GM12878 (cell line): ENCODE measurements at regions not wholly inside any gene's neighbourhood (a gene's known extent, or its start where the extent isn't known, plus 50 kb on each side); places are given as distances from the start of the nearest gene placed in this dataset.

Source experiments
- ATAC-seq: fragments of 200-7000 bp; cut with Tn5 transposase; 3 replicates; pipeline ENCODE4 v1.9.1; 2020; ENCODE audit warnings: mild to moderate bottlenecking, moderate library complexity
- BruUV-seq: library from RNA; stranded (reverse); fragments of 400-500 nt; replicated peaks from 2 replicates; lab custom pipeline; 2021; lab: Mats Ljungman, UMichigan
- CTCF ChIA-PET: fragments of 300-600 bp; sonication (Branson Sonifier 250); formaldehyde crosslinking; extraction: SDS; loops from one replicate; lab custom pipeline; 2021; ENCODE audit warnings: inconsistent platforms; lab: Yijun Ruan, JAX
- POLR2A ChIA-PET: fragments of 350-600 bp; formaldehyde crosslinking; extraction: SDS; loops from one replicate; lab custom pipeline; 2021; ENCODE audit warnings: inconsistent platforms; lab: Charles Lee
- RAD21 ChIA-PET: fragments of 300-600 bp; sonication (Branson Sonifier 250); formaldehyde crosslinking; loops from one replicate; lab custom pipeline; 2023; ENCODE audit warnings: antibody characterized with exemption; ENCODE audit not compliant: unreplicated experiment; lab: Charles Lee
- SMC1A ChIA-PET: fragments of 300-600 bp; sonication (Branson Sonifier 250); formaldehyde crosslinking; loops from one replicate; lab custom pipeline; 2023; ENCODE audit not compliant: unreplicated experiment, uncharacterized antibody; lab: Charles Lee
- DNase-seq: peaks from one replicate; pipeline ENCODE4 v3.0.0-alpha.2; 2011; ENCODE audit warnings: low read depth, low spot score
- FAIRE-seq: peaks from 3 replicates; lab custom pipeline; 2011; peaks lifted over from hg19 to GRCh38; lab: Jason Lieb, UNC
- H2AFZ ChIP-seq: 2 replicates; pipeline ENCODE4 v1.6.0; 2011; ENCODE audit warnings: low read depth, low read length, control low read depth; ENCODE audit not compliant: control insufficient read depth
- H3K27ac ChIP-seq: 2 replicates; pipeline ENCODE4 v1.5.1; 2011; ENCODE audit warnings: control low read depth; ENCODE audit not compliant: control insufficient read depth, insufficient read depth
- H3K27me3 ChIP-seq, 2 experiments: replicated peaks in 1 of 2; 2 replicates each; pipeline versions ENCODE4 v1.6.0 to v1.6.1; 2011; ENCODE audit warnings: low read length in 1 of 2; ENCODE audit not compliant: control insufficient read depth in 2 of 2, insufficient read depth in 2 of 2
- H3K36me3 ChIP-seq, 2 experiments: 2 replicates each; pipeline ENCODE4 v1.5.1; 2011; ENCODE audit warnings: low read length in 1 of 2; ENCODE audit not compliant: control insufficient read depth in 2 of 2, insufficient read depth in 2 of 2
- H3K4me1 ChIP-seq: 2 replicates; pipeline ENCODE4 v1.6.1; 2011; ENCODE audit warnings: mild to moderate bottlenecking, low read length, moderate library complexity, mixed read lengths; ENCODE audit not compliant: control insufficient read depth, insufficient read depth
- H3K4me2 ChIP-seq: 2 replicates; pipeline ENCODE4 v1.6.0; 2011; ENCODE audit warnings: control low read depth; ENCODE audit not compliant: control insufficient read depth, insufficient read depth
- H3K4me3 ChIP-seq: fragments of 200-600 bp; sonication (generic); 2 replicates; pipeline ENCODE4 v1.5.1; 2016
- H3K79me2 ChIP-seq: 2 replicates; pipeline ENCODE4 v1.6.0; 2011; ENCODE audit warnings: low read length; ENCODE audit not compliant: control insufficient read depth, insufficient read depth
- H3K9ac ChIP-seq: 2 replicates; pipeline ENCODE4 v1.8.0; 2011; ENCODE audit warnings: low read length, control low read depth, mixed read lengths; ENCODE audit not compliant: control insufficient read depth, insufficient read depth
- H3K9me3 ChIP-seq: replicated peaks from 3 replicates; pipeline ENCODE4 v1.5.1; 2011; ENCODE audit warnings: mild to moderate bottlenecking, low read length; ENCODE audit not compliant: control insufficient read depth, insufficient read depth
- H4K20me1 ChIP-seq: 2 replicates; pipeline ENCODE4 v1.6.0; 2011; ENCODE audit not compliant: control insufficient read depth, insufficient read depth
- ETV6 ChIP-seq, 2 experiments: fragments of 450-650 bp in 1 of 2; IDR thresholded peaks in 1 of 2; conservative IDR thresholded peaks in 1 of 2; 2 replicates each; pipeline ENCODE4 v1.6.1; 2014; ENCODE audit warnings: antibody characterized with exemption in 1 of 2, borderline replicate concordance in 1 of 2, low read depth in 1 of 2, mild to moderate bottlenecking in 1 of 2, moderate library complexity in 1 of 2
- FOS ChIP-seq: IDR thresholded peaks from 3 replicates; pipeline ENCODE4 v1.6.1; 2011; ENCODE audit warnings: borderline replicate concordance; ENCODE audit not compliant: insufficient read length; ENCODE audit errors: extremely low read depth
- KLF5 ChIP-seq: fragments of 450-650 bp; IDR thresholded peaks from 2 replicates; pipeline ENCODE4 v1.6.1; 2014; ENCODE audit warnings: mild to moderate bottlenecking; ENCODE audit not compliant: partially characterized antibody
- MTA2 ChIP-seq: fragments of 450-650 bp; IDR thresholded peaks from 2 replicates; pipeline ENCODE4 v1.6.1; 2016; ENCODE audit warnings: low read depth, mild to moderate bottlenecking, moderate library complexity
- POLR2AphosphoS2 ChIP-seq: IDR thresholded peaks from 2 replicates; pipeline ENCODE4 v1.6.1; 2011; ENCODE audit warnings: low read depth, mild to moderate bottlenecking, low read length, improper control_type of control experiment, moderate library complexity
- SMC3 ChIP-seq: IDR thresholded peaks from 2 replicates; pipeline ENCODE4 v1.6.1; 2011; ENCODE audit warnings: low read length, improper control_type of control experiment, borderline replicate concordance
- ZSCAN29 ChIP-seq: fragments of 450-650 bp; IDR thresholded peaks from 2 replicates; pipeline ENCODE4 v1.6.1; 2017; ENCODE audit warnings: mild to moderate bottlenecking, moderate library complexity
- WGBS: methylation state at CpG from one replicate; pipeline ENCODE4 v1.1.6; 2016; ENCODE audit warnings: low lambda C conversion rate; ENCODE audit not compliant: insufficient replicate concordance, insufficient coverage; ENCODE audit errors: missing lambda C conversion rate; 5-methylcytosine and 5-hydroxymethylcytosine counted together
- in situ Hi-C: fragments of 300-500 bp; cut with MboI; formaldehyde crosslinking; loops from 9 replicates; pipeline ENCODE4 v1.14.3; 2018; ENCODE audit warnings: mixed read lengths
- intact Hi-C: fragments of 100-400 bp; cut with micrococcal nuclease; formaldehyde crosslinking; loops from one replicate; pipeline ENCODE4 v1.14.2; 2022; ENCODE audit not compliant: unreplicated experiment
- TF ChIP-seq, protein P1 (sequence below): fragments of 450-650 bp; IDR thresholded peaks from 2 replicates; pipeline ENCODE4 v1.6.1; 2016; ENCODE audit warnings: mild to moderate bottlenecking
- TF ChIP-seq, protein P2 (sequence below): fragments of 450-650 bp; IDR thresholded peaks from 2 replicates; pipeline ENCODE4 v1.6.1; 2016; ENCODE audit warnings: mild to moderate bottlenecking

DNA sequence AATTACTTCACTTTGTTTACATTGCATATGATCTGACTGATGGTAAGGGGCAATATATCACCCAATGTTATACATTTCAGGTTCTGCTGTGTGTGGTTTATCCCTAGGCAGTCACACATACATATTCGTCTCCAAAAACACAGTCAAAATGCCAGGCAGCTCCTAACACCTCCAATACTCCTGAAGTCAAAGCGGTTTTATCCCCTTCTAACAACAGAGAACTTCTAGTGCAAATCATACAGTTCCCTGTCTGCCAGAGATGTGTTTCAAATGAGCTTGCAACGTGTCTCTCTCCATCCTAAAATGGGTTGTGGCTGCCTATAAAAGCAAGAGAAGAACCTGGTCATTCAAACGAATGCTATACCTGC is 328.9 kb downstream of the ELAVL2 start:
- CTCF ChIA-PET, result interaction anchor here (1.7 kb wide), 1 partner anchor 375 kb away, joined by 4 read pairs; no protein-coding TSS in a partner anchor
- Histone ChIP-seq H3K4me2 (no peak overlapping the region), H3K9ac (no peak overlapping the region), H2AFZ (no peak overlapping the region)
- 2% methylated on average over 4 of the region's 4 CpGs for WGBS
- no peak for TF ChIP-seq MTA2
- TF ChIP-seq, all 136 proteins: peak for 0
- FAIRE-seq (no peak), DNase-seq (no peak), ATAC-seq (no peak)
- Histone ChIP-seq H3K4me1 (no peaks in the 10 kb centered on the region), H4K20me1 (no peaks in the 10 kb centered on the region), H3K27ac (no peak overlapping the region), H3K79me2 (no peaks in the 10 kb centered on the region), H3K9me3 (no peaks in the 10 kb centered on the region), H3K27me3 (no peaks in the 10 kb centered on the region), H3K36me3 (no peaks in the 10 kb centered on the region), H3K4me3 (no peak overlapping the region)
- ChIA-PET RAD21 (no interaction called here), POLR2A (no interaction called here), SMC1A (interaction anchor here (0.8 to 1.0 kb wide), 2 partner anchors 126 to 248 kb away, joined by 3 read pairs; no protein-coding TSS in a partner anchor)
- in situ Hi-C loops (no loop called here), intact Hi-C loops (no loop called here)
- no TSS peak for BruUV-seq

DNA sequence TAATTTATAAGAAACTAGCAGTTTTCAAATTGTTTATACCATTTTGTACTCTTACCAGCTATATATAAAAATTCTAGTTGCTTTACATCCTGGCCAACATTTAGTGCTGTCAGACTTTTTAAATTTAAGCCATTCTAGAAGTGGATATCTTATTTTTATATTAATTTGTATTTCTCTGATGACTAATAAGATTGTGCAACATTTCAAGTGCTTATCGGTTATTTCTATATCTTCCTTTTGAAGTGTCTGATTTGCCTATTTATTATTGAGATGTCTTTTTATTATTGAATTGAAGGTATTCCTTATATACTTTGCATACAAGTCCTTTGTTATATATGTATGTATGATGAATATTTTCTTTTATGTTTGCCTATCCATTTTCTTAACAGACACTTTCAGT is 324.0 kb downstream of the ELAVL2 start:
- no peak for ATAC-seq
- no peak for TF ChIP-seq ZSCAN29
- no peak for TF ChIP-seq FOS
- TF ChIP-seq, protein P1, sequence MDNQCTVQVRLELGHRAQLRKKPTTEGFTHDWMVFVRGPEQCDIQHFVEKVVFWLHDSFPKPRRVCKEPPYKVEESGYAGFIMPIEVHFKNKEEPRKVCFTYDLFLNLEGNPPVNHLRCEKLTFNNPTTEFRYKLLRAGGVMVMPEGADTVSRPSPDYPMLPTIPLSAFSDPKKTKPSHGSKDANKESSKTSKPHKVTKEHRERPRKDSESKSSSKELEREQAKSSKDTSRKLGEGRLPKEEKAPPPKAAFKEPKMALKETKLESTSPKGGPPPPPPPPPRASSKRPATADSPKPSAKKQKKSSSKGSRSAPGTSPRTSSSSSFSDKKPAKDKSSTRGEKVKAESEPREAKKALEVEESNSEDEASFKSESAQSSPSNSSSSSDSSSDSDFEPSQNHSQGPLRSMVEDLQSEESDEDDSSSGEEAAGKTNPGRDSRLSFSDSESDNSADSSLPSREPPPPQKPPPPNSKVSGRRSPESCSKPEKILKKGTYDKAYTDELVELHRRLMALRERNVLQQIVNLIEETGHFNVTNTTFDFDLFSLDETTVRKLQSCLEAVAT, result no peak
- TF ChIP-seq SMC3, result no peak
- TF ChIP-seq, protein P2, sequence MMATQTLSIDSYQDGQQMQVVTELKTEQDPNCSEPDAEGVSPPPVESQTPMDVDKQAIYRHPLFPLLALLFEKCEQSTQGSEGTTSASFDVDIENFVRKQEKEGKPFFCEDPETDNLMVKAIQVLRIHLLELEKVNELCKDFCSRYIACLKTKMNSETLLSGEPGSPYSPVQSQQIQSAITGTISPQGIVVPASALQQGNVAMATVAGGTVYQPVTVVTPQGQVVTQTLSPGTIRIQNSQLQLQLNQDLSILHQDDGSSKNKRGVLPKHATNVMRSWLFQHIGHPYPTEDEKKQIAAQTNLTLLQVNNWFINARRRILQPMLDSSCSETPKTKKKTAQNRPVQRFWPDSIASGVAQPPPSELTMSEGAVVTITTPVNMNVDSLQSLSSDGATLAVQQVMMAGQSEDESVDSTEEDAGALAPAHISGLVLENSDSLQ, result no peak
- TF ChIP-seq ETV6 (conservative IDR thresholded peaks at IDR 0.05 in 1 of 2, IDR thresholded peaks at IDR 0.05 in 1 of 2; ENCODE audit: borderline replicate concordance in 1 of 2, low read depth in 1 of 2), result no peak
- no peak for TF ChIP-seq POLR2AphosphoS2
- TF ChIP-seq KLF5, result no peak
- Histone ChIP-seq H3K4me2 (no peak overlapping the region), H2AFZ (no peak overlapping the region), H3K9me3 (no peaks in the 10 kb centered on the region), H3K79me2 (no peaks in the 10 kb centered on the region), H3K36me3 (no peaks in the 10 kb centered on the region), H3K4me3 (no peak overlapping the region), H3K27ac (no peak overlapping the region), H3K27me3 (no peaks in the 10 kb centered on the region), H4K20me1 (no peaks in the 10 kb centered on the region), H3K4me1 (no peaks in the 10 kb centered on the region), H3K9ac (no peak overlapping the region)
- intact Hi-C loops (no loop called here), in situ Hi-C loops (no loop called here)
- no TSS peak for BruUV-seq
- FAIRE-seq, result no peak
- SMC1A ChIA-PET, result interaction anchor here (0.7 to 1.0 kb wide), 2 partner anchors 86 to 281 kb away, joined by 3 read pairs; no protein-coding TSS in a partner anchor
- CTCF ChIA-PET, result interaction anchor here (1.2 kb wide), 1 partner anchor 15 kb away, joined by 3 read pairs; no protein-coding TSS in a partner anchor
- 86% methylated on average over 1 of the region's 1 CpG for WGBS
- RAD21 ChIA-PET, result no interaction called here
- no peak for DNase-seq
- POLR2A ChIA-PET, result no interaction called here
